Adrenal gland (tissue), 5 donors: ENCODE measurements at regions not wholly inside any gene's neighbourhood (a gene's known extent, or its start where the extent isn't known, plus 50 kb on each side); places are given as distances from the start of the nearest gene placed in this dataset.

Experiments
- CTCF ChIP-seq, 6 experiments: fragments of 450-650 bp in 4 of 6; fragments of 200-600 bp in 2 of 6; sonication (generic) in 1 of 6; IDR thresholded peaks; 1 replicate in 5 of 6; 2 replicates in 1 of 6; pipeline versions ENCODE4 v1.5.1 to v1.8.0; 2016 to 2021; ENCODE audit warnings: antibody characterized with exemption in 6 of 6, mild to moderate bottlenecking in 2 of 6, moderate library complexity in 1 of 6
- POLR2A ChIP-seq, 2 donors: fragments of 450-650 bp; IDR thresholded peaks; one replicate each; pipeline ENCODE4 v1.6.1; 2017; ENCODE audit warnings: antibody characterized with exemption in 2 of 2, mild to moderate bottlenecking in 2 of 2, moderate library complexity in 1 of 2
- donor health status: DM: no; HTN: no; CAD: no.

GRCh38 chrX:113699939-113700338 is 859.3 kb upstream of the AMOT start:
- TF ChIP-seq CTCF (IDR thresholded peaks at IDR 0.05) (no peak), POLR2A (IDR thresholded peaks at IDR 0.05) (no peak)
